ENCODE measurements at regions not wholly inside any gene's neighbourhood (a gene's known extent, or its start where the extent isn't known, plus 50 kb on each side); places are given as distances from the start of the nearest gene placed in this dataset.
"Not testable (repeated sequence)": the region's sequence is repeated elsewhere in the genome, so short reads cannot be mapped to it uniquely, and the experiment has no call there.

- no peak for DNase-seq
These were observed 175.6 kb upstream of the MYLIP start for GRCh38 chr6:15953152-15953880.

GRCh38 chr6:15952231-15953151 lies 176.4 kb upstream of the MYLIP start:
- DNase-seq: no peak

GRCh38 chr6:15950962-15951569 lies 177.8 kb upstream of the MYLIP start:
- DNase-seq: no peak

GRCh38 chr6:15949982-15950381 lies 178.9 kb upstream of the MYLIP start:
- DNase-seq: no peak

GRCh38 chr6:15948930-15949900 lies 179.7 kb upstream of the MYLIP start:
- no peak for DNase-seq

GRCh38 chr6:15947923-15948322 lies 181.0 kb upstream of the MYLIP start:
- no peak for DNase-seq

- DNase-seq: no peak
These were observed 181.4 kb upstream of the MYLIP start for GRCh38 chr6:15947436-15947835.

GRCh38 chr6:15946701-15947385 lies 182.0 kb upstream of the MYLIP start:
- no peak for DNase-seq

- no peak for DNase-seq
These were observed 183.2 kb upstream of the MYLIP start for GRCh38 chr6:15945593-15946159.

- DNase-seq: no peak
These were observed 185.5 kb upstream of the MYLIP start for GRCh38 chr6:15943423-15943822.

GRCh38 chr6:15941168-15941567 lies 187.7 kb upstream of the MYLIP start:
- DNase-seq: no peak

GRCh38 chr6:15938107-15938506 lies 190.8 kb upstream of the MYLIP start:
- DNase-seq: no peak

GRCh38 chr6:15937602-15938001 lies 191.3 kb upstream of the MYLIP start:
- no peak for DNase-seq

GRCh38 chr6:15936503-15936902 lies 192.4 kb upstream of the MYLIP start:
- DNase-seq: peak; percentile 40

- DNase-seq: no peak
These were observed 193.2 kb upstream of the MYLIP start for GRCh38 chr6:15935661-15936060.

- not testable (repeated sequence) for DNase-seq
These were observed 197.2 kb upstream of the MYLIP start for GRCh38 chr6:15931697-15932096.

GRCh38 chr6:15930207-15930606 lies 198.7 kb upstream of the MYLIP start:
- DNase-seq: no peak

- no peak for DNase-seq
These were observed 199.2 kb upstream of the MYLIP start for GRCh38 chr6:15929685-15930084.

- no peak for DNase-seq
These were observed 201.2 kb upstream of the MYLIP start for GRCh38 chr6:15927531-15928225.

GRCh38 chr6:15926256-15926655 lies 202.6 kb upstream of the MYLIP start:
- DNase-seq: peak; percentile 29

GRCh38 chr6:15924893-15925292 lies 204.0 kb upstream of the MYLIP start:
- DNase-seq: no peak
